Vagina (tissue), 2 donors: ENCODE measurements at regions not wholly inside any gene's neighbourhood (a gene's known extent, or its start where the extent isn't known, plus 50 kb on each side); places are given as distances from the start of the nearest gene placed in this dataset.

Experiments used
- DNase-seq, 2 donors: peaks; one replicate each; pipeline ENCODE4 v3.0.0-alpha.2; 2017; ENCODE audit errors: extremely low spot score in 2 of 2
- H3K27ac ChIP-seq: fragments of 200-600 bp; sonication (generic); one replicate; pipeline ENCODE4 v1.5.1; 2019
- H3K27me3 ChIP-seq: fragments of 200-600 bp; sonication (generic); one replicate; pipeline ENCODE4 v1.5.1; 2019
- H3K36me3 ChIP-seq, 2 donors: fragments of 200-600 bp; sonication (generic); one replicate each; pipeline ENCODE4 v1.5.1; 2017 to 2019
- H3K4me1 ChIP-seq: fragments of 200-600 bp; sonication (generic); one replicate; pipeline ENCODE4 v1.5.1; 2019
- H3K4me3 ChIP-seq, 2 donors: fragments of 200-600 bp; sonication (generic); 1 replicate in 1 of 2; 2 replicates in 1 of 2; pipeline ENCODE4 v1.5.1; 2016 to 2019
- H3K9me3 ChIP-seq: fragments of 200-600 bp; sonication (generic); one replicate; pipeline ENCODE4 v1.5.1; 2019
- CTCF ChIP-seq, 3 experiments: fragments of 450-650 bp in 2 of 3; fragments of 200-600 bp in 1 of 3; sonication (generic) in 1 of 3; IDR thresholded peaks; one replicate each; pipeline ENCODE4 v1.5.1; 2017 to 2019; ENCODE audit warnings: antibody characterized with exemption in 3 of 3, mild to moderate bottlenecking in 2 of 3, moderate library complexity in 2 of 3
- POLR2A ChIP-seq, 2 donors: fragments of 450-650 bp; IDR thresholded peaks; one replicate each; pipeline ENCODE4 v1.6.1; 2017; ENCODE audit warnings: antibody characterized with exemption in 2 of 2, mild to moderate bottlenecking in 2 of 2, moderate library complexity in 2 of 2
- POLR2AphosphoS5 ChIP-seq, 2 donors: sonication (generic); formaldehyde crosslinking; IDR thresholded peaks; one replicate each; pipeline ENCODE4 v1.9.0; 2017; ENCODE audit warnings: antibody characterized with exemption in 2 of 2, mild to moderate bottlenecking in 2 of 2, low read depth in 1 of 2; ENCODE audit not compliant: insufficient read depth in 1 of 2
- intact Hi-C: fragments of 100-400 bp; cut with DNase I; formaldehyde crosslinking; loops from one replicate; pipeline ENCODE4 v1.15.1; 2023

DNA sequence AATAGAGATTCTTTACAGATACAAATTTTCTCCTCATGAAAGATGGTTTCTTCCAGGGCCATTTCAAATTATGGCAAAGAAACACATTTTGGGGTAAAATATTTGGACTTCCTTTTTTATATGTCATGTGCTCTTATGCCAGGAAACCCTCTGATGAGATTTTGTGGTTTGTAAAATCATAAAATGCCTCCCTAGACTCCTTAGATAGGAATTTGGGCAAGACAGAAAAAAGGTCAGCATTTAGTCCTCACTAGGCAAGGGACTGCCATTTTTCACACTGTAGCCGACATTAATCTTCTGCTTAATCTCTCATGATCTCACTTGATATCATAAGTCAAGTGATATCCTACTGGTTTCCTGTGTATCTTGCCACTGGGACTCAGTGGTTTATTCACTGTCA, 286.4 kb downstream of the ARHGAP12 start:
- Histone ChIP-seq H3K27me3 (no peaks in the 10 kb centered on the region), H3K4me3 (no peak overlapping the region), H3K9me3 (no peaks in the 10 kb centered on the region), H3K27ac (no peak overlapping the region), H3K36me3 (no peaks in the 10 kb centered on the region), H3K4me1 (peaks cover 9% of the 10 kb centered on the region)
- no peak for DNase-seq
- intact Hi-C loops, result no loop called here
- no peak for TF ChIP-seq CTCF (IDR thresholded peaks at IDR 0.05)
- no peak for TF ChIP-seq POLR2AphosphoS5 (IDR thresholded peaks at IDR 0.05; ENCODE audit: insufficient read depth in 1 of 2, low read depth in 1 of 2)
- TF ChIP-seq POLR2A (IDR thresholded peaks at IDR 0.05), result no peak

- H3K4me3 ChIP-seq, result no peak overlapping the region
- no peaks in the 10 kb centered on the region for H3K9me3 ChIP-seq
- intact Hi-C loops, result no loop called here
- no peak overlapping the region for H3K27ac ChIP-seq
- DNase-seq, result no peak
- H3K4me1 ChIP-seq, result no peaks in the 10 kb centered on the region
- no peak for TF ChIP-seq CTCF (IDR thresholded peaks at IDR 0.05)
- no peak for TF ChIP-seq POLR2AphosphoS5 (IDR thresholded peaks at IDR 0.05; ENCODE audit: insufficient read depth in 1 of 2, low read depth in 1 of 2)
- no peak for TF ChIP-seq POLR2A (IDR thresholded peaks at IDR 0.05)
- H3K27me3 ChIP-seq, result no peaks in the 10 kb centered on the region
- no peaks in the 10 kb centered on the region for H3K36me3 ChIP-seq
These were observed 293.1 kb downstream of the ARHGAP12 start for GRCh38 chr10:31635415-31636065.

GRCh38 chr10:31635009-31635408, 293.6 kb downstream of the ARHGAP12 start:
- Histone ChIP-seq H3K36me3 (no peaks in the 10 kb centered on the region), H3K27me3 (no peaks in the 10 kb centered on the region), H3K4me1 (no peaks in the 10 kb centered on the region), H3K9me3 (no peaks in the 10 kb centered on the region), H3K27ac (no peak overlapping the region), H3K4me3 (no peak overlapping the region)
- intact Hi-C loops, result no loop called here
- no peak for DNase-seq
- TF ChIP-seq POLR2AphosphoS5 (IDR thresholded peaks at IDR 0.05; ENCODE audit: insufficient read depth in 1 of 2, low read depth in 1 of 2) (no peak), CTCF (IDR thresholded peaks at IDR 0.05) (no peak), POLR2A (IDR thresholded peaks at IDR 0.05) (no peak)

DNA sequence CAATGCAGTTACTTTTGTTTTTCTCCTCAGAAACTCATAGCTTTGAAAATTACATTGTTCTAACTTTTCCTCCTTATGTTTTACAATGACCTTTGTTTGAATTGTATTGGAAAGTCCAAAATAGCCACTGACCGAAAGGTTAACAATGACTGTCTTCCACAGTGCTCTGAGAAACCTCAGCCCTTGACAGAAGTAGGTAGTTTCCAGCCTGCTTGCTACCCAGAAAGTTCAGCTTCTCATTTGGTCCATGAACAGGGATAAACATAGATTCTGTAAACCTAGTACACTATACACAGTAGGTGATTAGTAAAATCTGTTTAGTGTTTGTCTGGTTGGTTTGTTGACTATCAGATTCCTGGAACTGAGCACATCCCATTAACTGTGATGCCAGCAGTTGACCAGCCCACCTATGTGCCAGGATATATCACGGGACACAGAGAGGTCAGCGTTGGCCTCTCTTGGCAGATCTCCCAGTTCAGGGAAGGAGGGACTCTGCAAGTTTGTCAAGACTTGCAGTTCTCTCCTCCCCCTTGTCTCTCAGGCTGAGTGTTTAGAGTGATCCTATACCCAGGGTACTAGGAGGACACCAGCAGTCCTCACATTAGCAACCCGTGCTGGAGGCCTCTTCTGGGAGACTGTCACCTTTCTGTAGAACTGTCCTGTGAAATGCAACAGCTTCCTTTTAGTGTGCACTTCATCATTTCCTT, 297.6 kb downstream of the ARHGAP12 start:
- H3K36me3 ChIP-seq, result no peaks in the 10 kb centered on the region
- no peaks in the 10 kb centered on the region for H3K9me3 ChIP-seq
- DNase-seq, result no peak
- no peak overlapping the region for H3K27ac ChIP-seq
- H3K4me3 ChIP-seq, result no peak overlapping the region
- intact Hi-C loops, result no loop called here
- no peak for TF ChIP-seq CTCF (IDR thresholded peaks at IDR 0.05)
- TF ChIP-seq POLR2AphosphoS5 (IDR thresholded peaks at IDR 0.05; ENCODE audit: insufficient read depth in 1 of 2, low read depth in 1 of 2), result no peak
- no peak for TF ChIP-seq POLR2A (IDR thresholded peaks at IDR 0.05)
- no peaks in the 10 kb centered on the region for H3K4me1 ChIP-seq
- no peaks in the 10 kb centered on the region for H3K27me3 ChIP-seq

DNA sequence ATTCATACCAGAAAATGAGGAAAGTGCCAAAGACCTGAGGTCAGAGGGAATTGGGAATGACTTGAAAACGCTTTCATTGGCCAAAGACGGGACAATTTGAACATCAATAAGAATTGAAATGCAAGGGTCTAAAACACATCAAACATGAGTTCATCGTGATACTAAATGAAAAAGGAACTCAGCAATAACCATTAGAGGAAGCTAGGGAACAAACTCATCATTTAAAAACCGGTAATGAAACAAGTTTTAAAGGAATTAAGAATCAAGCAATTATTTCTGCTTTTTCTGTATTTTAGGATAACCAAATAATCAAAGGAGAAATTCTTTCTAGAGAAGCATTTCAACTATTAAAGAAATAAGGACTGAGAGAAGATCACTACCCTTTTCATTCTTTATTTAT, 303.1 kb downstream of the ARHGAP12 start:
- peaks cover 19% of the 10 kb centered on the region for H3K4me1 ChIP-seq
- TF ChIP-seq POLR2AphosphoS5 (IDR thresholded peaks at IDR 0.05; ENCODE audit: insufficient read depth in 1 of 2, low read depth in 1 of 2) (no peak), CTCF (IDR thresholded peaks at IDR 0.05) (no peak), POLR2A (IDR thresholded peaks at IDR 0.05) (no peak)
- H3K27me3 ChIP-seq, result no peaks in the 10 kb centered on the region
- H3K36me3 ChIP-seq, result no peaks in the 10 kb centered on the region
- intact Hi-C loops, result no loop called here
- no peak overlapping the region for H3K27ac ChIP-seq
- no peak overlapping the region for H3K4me3 ChIP-seq
- no peak for DNase-seq
- H3K9me3 ChIP-seq, result no peaks in the 10 kb centered on the region
